Renal pelvis (tissue), 1 donor: ENCODE measurements at regions not wholly inside any gene's neighbourhood (a gene's known extent, or its start where the extent isn't known, plus 50 kb on each side); places are given as distances from the start of the nearest gene placed in this dataset.

ENCODE experiments used
- DNase-seq: peaks from one replicate; pipeline ENCODE4 v3.0.0-alpha.2; 2013

- DNase-seq = no peak
Measured at GRCh38 chr1:55931081-55931940, 648.1 kb downstream of the PLPP3 start.

GRCh38 chr1:55929652-55930051, 649.7 kb downstream of the PLPP3 start:
- DNase-seq = no peak

GRCh38 chr1:55928576-55928975, 650.8 kb downstream of the PLPP3 start:
- no peak for DNase-seq

- DNase-seq = no peak
Measured at GRCh38 chr1:55927702-55928290, 651.6 kb downstream of the PLPP3 start.

- no peak for DNase-seq
Measured at GRCh38 chr1:55926906-55927471, 652.4 kb downstream of the PLPP3 start.

- no peak for DNase-seq
Measured at GRCh38 chr1:55916907-55917306, 662.5 kb downstream of the PLPP3 start.

GRCh38 chr1:55916481-55916880, 662.9 kb downstream of the PLPP3 start:
- DNase-seq = no peak

- DNase-seq = no peak
Measured at GRCh38 chr1:55913565-55913964, 665.8 kb downstream of the PLPP3 start.

- DNase-seq = no peak
Measured at GRCh38 chr1:55912438-55912837, 666.9 kb downstream of the PLPP3 start.

- DNase-seq = no peak
Measured at GRCh38 chr1:55904541-55904940, 674.8 kb downstream of the PLPP3 start.

- no peak for DNase-seq
Measured at GRCh38 chr1:55898181-55898580, 681.2 kb downstream of the PLPP3 start.

GRCh38 chr1:55896210-55896609, 681.0 kb upstream of the USP24 start:
- DNase-seq = no peak

- no peak for DNase-seq
Measured at GRCh38 chr1:55894521-55894920, 679.4 kb upstream of the USP24 start.

- no peak for DNase-seq
Measured at GRCh38 chr1:55893155-55893554, 678.0 kb upstream of the USP24 start.

GRCh38 chr1:55888685-55889317, 673.6 kb upstream of the USP24 start:
- no peak for DNase-seq

- DNase-seq = no peak
Measured at GRCh38 chr1:55886856-55887712, 671.9 kb upstream of the USP24 start.

GRCh38 chr1:55885619-55886018, 670.5 kb upstream of the USP24 start:
- DNase-seq = no peak

GRCh38 chr1:55882931-55883330, 667.8 kb upstream of the USP24 start:
- no peak for DNase-seq

GRCh38 chr1:55879346-55879745, 664.2 kb upstream of the USP24 start:
- DNase-seq = no peak

GRCh38 chr1:55877437-55878232, 662.5 kb upstream of the USP24 start:
- no peak for DNase-seq
